Activated CD8-positive, alpha-beta T cell treated with anti-CD3 and anti-CD28 coated beads, Interleukin-2, amount 10 ng/mL, durations not matched to agents 7 days and 5 days (primary cell): ENCODE measurements at regions not wholly inside any gene's neighbourhood (a gene's known extent, or its start where the extent isn't known, plus 50 kb on each side); places are given as distances from the start of the nearest gene placed in this dataset.

Experiments used
- ATAC-seq: fragments of 150-1000 bp; cut with Tn5 transposase; one replicate; pipeline ENCODE4 v1.10.0; 2021; ENCODE audit warnings: moderate library complexity
- CTCF ChIA-PET: fragments of 350-600 bp; sonication (Branson Sonifier 250); formaldehyde crosslinking; loops from one replicate; lab custom pipeline; 2021; ENCODE audit warnings: antibody characterized with exemption; lab: Charles Lee
- POLR2A ChIA-PET: fragments of 350-600 bp; sonication (Branson Sonifier 250); formaldehyde crosslinking; loops from one replicate; lab custom pipeline; 2021; ENCODE audit warnings: antibody characterized with exemption; lab: Charles Lee
- DNase-seq: peaks from one replicate; pipeline ENCODE4 v3.0.0-alpha.2; 2020
- H3K27ac Mint-ChIP-seq: one replicate; pipeline ENCODE4 v1.8.0; 2021; ENCODE audit warnings: mild to moderate bottlenecking, mixed read lengths
- H3K27me3 Mint-ChIP-seq: one replicate; pipeline ENCODE4 v1.8.0; 2021; ENCODE audit warnings: low read depth, mixed read lengths
- H3K36me3 Mint-ChIP-seq: one replicate; pipeline ENCODE4 v1.8.0; 2021; ENCODE audit warnings: low read depth, mixed read lengths
- H3K4me1 Mint-ChIP-seq: one replicate; pipeline ENCODE4 v1.8.0; 2021; ENCODE audit warnings: low read depth, mixed read lengths
- H3K4me3 Mint-ChIP-seq: one replicate; pipeline ENCODE4 v1.8.0; 2021; ENCODE audit warnings: mild to moderate bottlenecking, mixed read lengths
- H3K9me3 Mint-ChIP-seq: one replicate; pipeline ENCODE4 v1.8.0; 2022; ENCODE audit warnings: mixed read lengths; ENCODE audit not compliant: insufficient read depth

GRCh38 chr14:66341239-66341638 lies 144.9 kb upstream of the CCDC196 start:
- ChIA-PET CTCF (no interaction called here), POLR2A (no interaction called here)
- Mint-ChIP-seq H3K9me3 (no peaks in the 10 kb centered on the region), H3K36me3 (no peaks in the 10 kb centered on the region), H3K27ac (no peak overlapping the region), H3K4me3 (no peak overlapping the region), H3K4me1 (no peaks in the 10 kb centered on the region), H3K27me3 (peaks cover 2% of the 10 kb centered on the region)
- DNase-seq, result no peak
- ATAC-seq, result no peak

GRCh38 chr14:66345986-66346385 lies 140.2 kb upstream of the CCDC196 start:
- H3K9me3 Mint-ChIP-seq, result no peaks in the 10 kb centered on the region
- no peak overlapping the region for H3K4me3 Mint-ChIP-seq
- ATAC-seq (no peak), DNase-seq (no peak)
- peaks cover 2% of the 10 kb centered on the region for H3K27me3 Mint-ChIP-seq
- ChIA-PET POLR2A (no interaction called here), CTCF (no interaction called here)
- no peaks in the 10 kb centered on the region for H3K36me3 Mint-ChIP-seq
- H3K27ac Mint-ChIP-seq, result no peak overlapping the region
- no peaks in the 10 kb centered on the region for H3K4me1 Mint-ChIP-seq

GRCh38 chr14:66351310-66351709 lies 134.9 kb upstream of the CCDC196 start:
- POLR2A ChIA-PET, result no interaction called here
- H3K27me3 Mint-ChIP-seq, result peaks cover 2% of the 10 kb centered on the region

GRCh38 chr14:66359500-66359899 lies 126.7 kb upstream of the CCDC196 start:
- ChIA-PET CTCF (interaction anchor here (0.6 to 8.4 kb wide), 38 partner anchors 9 to 1195 kb away, joined by 3 to 99 read pairs (median 4); partner anchors contain the start of gene GPHN), POLR2A (no interaction called here)
- no peaks in the 10 kb centered on the region for H3K9me3 Mint-ChIP-seq
- ATAC-seq (no peak), DNase-seq (peak; percentile 46)
- H3K4me3 Mint-ChIP-seq, result no peak overlapping the region
- H3K36me3 Mint-ChIP-seq, result no peaks in the 10 kb centered on the region
- H3K27me3 Mint-ChIP-seq, result peaks cover 4% of the 10 kb centered on the region
- H3K27ac Mint-ChIP-seq, result no peak overlapping the region
- no peaks in the 10 kb centered on the region for H3K4me1 Mint-ChIP-seq

More at GRCh38 chr14:66351310-66351709, 134.9 kb upstream of the CCDC196 start:
- ATAC-seq (no peak), DNase-seq (no peak)
- H3K4me1 Mint-ChIP-seq, result no peaks in the 10 kb centered on the region
- no peak overlapping the region for H3K4me3 Mint-ChIP-seq
- H3K9me3 Mint-ChIP-seq, result no peaks in the 10 kb centered on the region
- CTCF ChIA-PET, result interaction anchor here (2.1 kb wide), 1 partner anchor 43 kb away, joined by 5 read pairs; no protein-coding TSS in a partner anchor
- no peaks in the 10 kb centered on the region for H3K36me3 Mint-ChIP-seq
- no peak overlapping the region for H3K27ac Mint-ChIP-seq

GRCh38 chr14:66360366-66360926 lies 125.7 kb upstream of the CCDC196 start:
- peaks cover 4% of the 10 kb centered on the region for H3K27me3 Mint-ChIP-seq
- no peaks in the 10 kb centered on the region for H3K36me3 Mint-ChIP-seq
- no peaks in the 10 kb centered on the region for H3K9me3 Mint-ChIP-seq
- no peak overlapping the region for H3K27ac Mint-ChIP-seq
- DNase-seq (no peak), ATAC-seq (no peak)
- ChIA-PET CTCF (interaction anchor here (0.8 to 8.4 kb wide), 24 partner anchors 8 to 1196 kb away, joined by 3 to 99 read pairs (median 5); partner anchors contain the start of gene GPHN), POLR2A (no interaction called here)
- H3K4me3 Mint-ChIP-seq, result no peak overlapping the region
- H3K4me1 Mint-ChIP-seq, result no peaks in the 10 kb centered on the region

- H3K4me3 Mint-ChIP-seq, result no peak overlapping the region
- H3K27me3 Mint-ChIP-seq, result peaks cover 4% of the 10 kb centered on the region
- no peak for DNase-seq
- no peaks in the 10 kb centered on the region for H3K36me3 Mint-ChIP-seq
- H3K9me3 Mint-ChIP-seq, result no peaks in the 10 kb centered on the region
- no peak for ATAC-seq
- ChIA-PET POLR2A (no interaction called here), CTCF (interaction anchor here (1.1 to 8.4 kb wide), 5 partner anchors 19 to 756 kb away, joined by 4 to 99 read pairs (median 17); no protein-coding TSS in a partner anchor)
- H3K27ac Mint-ChIP-seq, result no peak overlapping the region
- no peaks in the 10 kb centered on the region for H3K4me1 Mint-ChIP-seq
Measured at GRCh38 chr14:66361013-66361412, 125.2 kb upstream of the CCDC196 start.

GRCh38 chr14:66365388-66365787 lies 120.8 kb upstream of the CCDC196 start:
- Mint-ChIP-seq H3K27me3 (peaks cover 4% of the 10 kb centered on the region), H3K9me3 (no peaks in the 10 kb centered on the region), H3K27ac (no peak overlapping the region), H3K36me3 (no peaks in the 10 kb centered on the region), H3K4me3 (no peak overlapping the region), H3K4me1 (no peaks in the 10 kb centered on the region)
- POLR2A ChIA-PET, result no interaction called here
- no peak for ATAC-seq
- no peak for DNase-seq
- CTCF ChIA-PET, result interaction anchor here (1.4 kb wide), 1 partner anchor 38 kb away, joined by 5 read pairs; no protein-coding TSS in a partner anchor

- no peaks in the 10 kb centered on the region for H3K9me3 Mint-ChIP-seq
- POLR2A ChIA-PET, result interaction anchor here (0.5 to 0.6 kb wide), 2 partner anchors 22 to 954 kb away, joined by 3 to 5 read pairs; no protein-coding TSS in a partner anchor
- no peak overlapping the region for H3K4me3 Mint-ChIP-seq
- H3K4me1 Mint-ChIP-seq, result no peaks in the 10 kb centered on the region
- no peak for ATAC-seq
- H3K27ac Mint-ChIP-seq, result no peak overlapping the region
- no peak for DNase-seq
- no peaks in the 10 kb centered on the region for H3K36me3 Mint-ChIP-seq
- H3K27me3 Mint-ChIP-seq, result no peaks in the 10 kb centered on the region
- CTCF ChIA-PET, result interaction anchor here (1.6 to 2.2 kb wide), 2 partner anchors 10 to 13 kb away, joined by 3 to 12 read pairs; no protein-coding TSS in a partner anchor
Measured at GRCh38 chr14:66369157-66369697, 116.9 kb upstream of the CCDC196 start.

GRCh38 chr14:66371776-66372175 lies 114.4 kb upstream of the CCDC196 start:
- ATAC-seq, result no peak
- Mint-ChIP-seq H3K27me3 (peaks cover 2% of the 10 kb centered on the region), H3K4me3 (no peak overlapping the region), H3K36me3 (no peaks in the 10 kb centered on the region), H3K27ac (no peak overlapping the region), H3K9me3 (no peaks in the 10 kb centered on the region), H3K4me1 (no peaks in the 10 kb centered on the region)
- CTCF ChIA-PET, result no interaction called here
- POLR2A ChIA-PET, result no interaction called here
- DNase-seq, result no peak

- peaks cover 2% of the 10 kb centered on the region for H3K27me3 Mint-ChIP-seq
- no peak overlapping the region for H3K27ac Mint-ChIP-seq
- H3K4me3 Mint-ChIP-seq, result no peak overlapping the region
- no peak for DNase-seq
- H3K4me1 Mint-ChIP-seq, result no peaks in the 10 kb centered on the region
- no peaks in the 10 kb centered on the region for H3K36me3 Mint-ChIP-seq
- no peak for ATAC-seq
- ChIA-PET CTCF (no interaction called here), POLR2A (no interaction called here)
- no peaks in the 10 kb centered on the region for H3K9me3 Mint-ChIP-seq
Measured at GRCh38 chr14:66375046-66375964, 110.9 kb upstream of the CCDC196 start.

- ChIA-PET CTCF (interaction anchor here (2.1 to 2.4 kb wide), 2 partner anchors 18 kb away, joined by 6 to 7 read pairs; no protein-coding TSS in a partner anchor), POLR2A (no interaction called here)
- H3K4me1 Mint-ChIP-seq, result no peaks in the 10 kb centered on the region
- peaks cover 2% of the 10 kb centered on the region for H3K27me3 Mint-ChIP-seq
- no peaks in the 10 kb centered on the region for H3K36me3 Mint-ChIP-seq
- H3K4me3 Mint-ChIP-seq, result no peak overlapping the region
- DNase-seq (no peak), ATAC-seq (no peak)
- no peaks in the 10 kb centered on the region for H3K9me3 Mint-ChIP-seq
- no peak overlapping the region for H3K27ac Mint-ChIP-seq
Measured at GRCh38 chr14:66377574-66377973, 108.6 kb upstream of the CCDC196 start.
